Iris pigment epithelial cell (primary cell): ENCODE measurements at regions not wholly inside any gene's neighbourhood (a gene's known extent, or its start where the extent isn't known, plus 50 kb on each side); places are given as distances from the start of the nearest gene placed in this dataset.
"Not testable (repeated sequence)": the region's sequence is repeated elsewhere in the genome, so short reads cannot be mapped to it uniquely, and the experiment has no call there.

Experiments
- DNase-seq: peaks from one replicate; pipeline ENCODE4 v3.0.0-alpha.2; 2011; ENCODE audit warnings: low read depth

DNA sequence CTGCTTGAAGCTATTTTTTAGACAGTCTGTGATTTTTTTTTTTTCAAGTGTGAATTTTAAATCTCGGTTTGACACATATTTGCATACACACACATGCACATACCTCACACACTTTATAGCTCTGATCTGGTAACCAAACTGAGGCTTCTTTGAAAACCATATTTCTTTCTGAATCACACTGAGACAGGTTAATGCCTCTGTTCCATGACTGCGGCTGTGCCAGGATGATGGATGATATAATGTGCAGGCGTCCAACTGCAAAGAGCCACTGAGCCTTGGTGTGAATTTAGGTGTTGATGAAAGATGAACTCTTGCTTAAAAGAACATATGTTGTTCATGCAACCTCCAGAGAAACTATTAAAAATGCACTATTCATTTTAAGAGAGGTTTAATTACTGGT is 504.0 kb upstream of the OLFM3 start:
- no peak for DNase-seq

DNA sequence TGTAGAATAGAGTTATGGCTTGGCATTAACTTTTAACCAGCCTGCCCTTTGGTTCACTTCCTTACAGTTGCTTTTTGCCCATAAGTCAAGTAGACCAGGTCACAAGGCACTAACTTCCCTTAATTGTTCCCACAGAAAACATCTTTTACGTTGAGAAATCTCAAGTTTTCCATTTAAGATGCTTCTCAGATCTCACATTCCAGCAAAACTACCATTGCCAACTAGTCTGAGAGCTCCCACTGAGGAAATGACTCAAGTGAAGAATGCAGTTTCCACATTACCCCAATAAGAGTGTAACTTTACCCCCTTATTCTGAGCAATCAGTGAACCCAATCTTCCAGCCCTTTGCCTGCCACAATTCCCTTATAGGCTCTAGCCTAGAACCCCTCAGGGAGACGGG is 502.2 kb upstream of the OLFM3 start:
- no peak for DNase-seq

DNA sequence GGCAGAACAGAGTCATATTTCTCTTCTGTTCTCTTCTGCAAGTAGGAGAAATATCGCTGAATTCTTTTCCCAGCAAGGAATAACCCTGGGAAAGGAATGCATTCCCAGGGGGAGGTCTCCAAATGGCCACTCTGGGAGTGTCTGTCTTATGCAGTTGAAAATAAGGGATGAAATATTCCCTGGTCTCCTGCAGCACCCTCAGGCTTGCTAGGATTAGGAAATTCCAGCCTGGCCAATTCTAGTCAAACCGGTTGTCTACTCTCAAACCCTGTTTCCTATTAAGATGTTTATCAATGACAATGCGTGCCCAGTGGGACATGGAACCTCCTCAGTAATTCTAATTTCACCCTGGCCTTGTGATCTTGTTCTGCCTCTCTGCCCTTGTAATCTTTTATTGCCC is 501.1 kb upstream of the OLFM3 start:
- peak; percentile 0 for DNase-seq

DNA sequence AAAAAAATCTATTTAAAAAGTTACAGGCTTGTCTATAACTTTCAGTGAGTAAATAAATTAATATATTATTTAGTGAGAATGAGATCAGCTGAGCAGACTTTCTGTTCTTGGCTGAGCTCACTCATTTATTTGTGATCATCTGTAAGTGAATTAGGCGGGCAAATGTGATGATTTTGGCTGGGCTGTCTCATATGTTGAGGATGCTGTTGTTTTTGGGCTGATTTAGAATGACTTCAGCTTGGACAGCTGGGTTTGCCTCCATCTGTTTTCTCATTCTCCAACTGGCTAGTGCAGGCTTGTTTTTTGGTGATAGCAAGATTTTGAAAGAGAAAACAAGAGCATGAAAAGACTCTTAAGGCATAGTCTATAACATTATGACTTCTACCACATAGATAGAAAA is 475.8 kb upstream of the OLFM3 start:
- DNase-seq, result no peak

- no peak for DNase-seq
These were observed 474.0 kb upstream of the OLFM3 start for GRCh38 chr1:102470767-102471166.

GRCh38 chr1:102466487-102466886 is 469.8 kb upstream of the OLFM3 start:
- no peak for DNase-seq

GRCh38 chr1:102463328-102463727 is 466.6 kb upstream of the OLFM3 start:
- DNase-seq, result no peak

DNA sequence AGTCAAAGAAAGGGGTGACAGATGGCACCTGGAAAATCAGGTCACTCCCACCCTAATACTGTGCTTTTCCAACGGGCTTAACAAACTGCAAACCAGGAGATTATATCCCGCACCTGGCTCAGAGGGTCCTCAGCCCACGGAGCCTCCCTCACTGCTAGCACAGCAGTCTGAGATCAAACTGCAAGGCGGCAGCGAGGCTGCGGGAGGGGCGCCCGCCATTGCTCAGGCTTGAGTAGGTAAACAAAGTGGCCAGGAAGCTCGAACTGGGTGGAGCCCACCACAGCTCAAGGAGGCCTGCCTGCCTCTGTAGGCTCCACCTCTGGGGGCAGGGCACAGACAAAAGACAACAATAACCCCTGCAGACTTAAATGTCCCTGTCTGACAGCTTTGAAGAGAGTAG is 445.6 kb upstream of the OLFM3 start:
- not testable (repeated sequence) for DNase-seq

GRCh38 chr1:102435483-102435882 is 438.8 kb upstream of the OLFM3 start:
- DNase-seq, result no peak

DNA sequence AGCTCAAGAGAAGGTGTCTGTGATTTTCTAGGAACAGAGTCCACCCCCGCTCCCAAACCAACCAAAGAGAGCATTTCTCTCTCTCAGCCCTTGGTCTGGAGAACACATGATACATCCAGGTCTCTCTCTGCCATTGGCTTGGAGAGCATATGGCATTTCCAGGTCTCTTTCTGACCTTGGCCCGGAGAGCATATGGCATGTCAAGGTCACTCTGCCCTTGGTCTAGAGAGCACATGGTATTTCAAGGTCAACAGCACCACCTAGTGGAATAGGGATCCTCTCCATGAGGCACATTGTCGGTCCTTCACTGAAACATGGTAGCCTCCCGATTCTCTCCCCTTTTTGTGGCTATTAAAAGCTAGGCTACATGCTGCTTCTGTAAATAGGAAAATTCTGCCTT is 437.7 kb upstream of the OLFM3 start:
- no peak for DNase-seq

- DNase-seq, result no peak
These were observed 434.5 kb upstream of the OLFM3 start for GRCh38 chr1:102431253-102431652.

DNA sequence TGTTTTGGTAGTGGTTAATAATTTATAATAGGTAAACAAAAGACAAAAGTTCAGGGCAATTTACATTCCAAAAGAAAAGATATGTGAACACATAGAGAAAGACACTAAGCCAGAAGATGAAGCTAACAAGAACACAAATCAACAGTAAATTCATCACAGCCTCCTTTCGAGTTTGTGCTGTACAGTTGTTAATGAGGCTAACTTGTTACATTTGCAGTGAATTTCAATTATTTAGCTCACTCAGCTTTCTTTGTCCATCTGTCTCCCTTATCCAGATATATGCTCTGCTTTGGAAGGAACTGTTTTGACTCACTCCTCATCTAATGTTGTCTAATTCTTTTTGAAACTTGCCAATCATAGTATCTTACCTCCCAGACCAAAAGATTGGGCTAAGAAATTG is 423.3 kb upstream of the OLFM3 start:
- no peak for DNase-seq
